ENCODE measurements at regions not wholly inside any gene's neighbourhood (a gene's known extent, or its start where the extent isn't known, plus 50 kb on each side); places are given as distances from the start of the nearest gene placed in this dataset.

DNA sequence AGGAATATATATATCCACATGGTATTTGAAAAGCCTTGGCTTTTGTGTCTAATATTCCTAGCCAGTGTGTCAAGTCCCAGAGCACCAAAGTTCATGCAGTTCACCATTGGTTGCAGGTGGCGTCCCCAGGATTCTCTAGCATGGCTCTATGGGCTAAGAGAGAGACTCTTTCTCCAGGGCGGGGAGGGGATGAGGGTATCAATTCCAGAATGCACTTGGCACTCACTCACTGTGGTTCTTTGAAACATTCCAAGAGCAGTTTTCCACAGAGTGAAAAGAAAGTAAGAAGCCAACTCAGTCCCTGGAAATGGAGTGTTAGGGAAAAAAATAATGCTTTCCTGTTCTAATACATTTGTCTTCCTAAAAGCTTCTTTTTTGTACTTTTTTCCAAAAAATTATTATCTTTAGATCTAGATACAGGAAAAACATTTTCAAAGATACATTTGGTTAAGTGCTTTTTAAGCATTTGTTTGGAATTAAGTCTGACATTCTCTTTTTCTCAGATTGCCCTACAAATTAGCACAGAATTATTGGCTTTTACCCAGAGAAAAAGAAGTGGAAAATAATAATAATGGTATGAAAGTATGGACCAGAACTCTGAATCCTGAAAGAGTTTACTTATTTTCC, 239.9 kb downstream of the PAX3 start:
- DNase-seq: no peak

DNA sequence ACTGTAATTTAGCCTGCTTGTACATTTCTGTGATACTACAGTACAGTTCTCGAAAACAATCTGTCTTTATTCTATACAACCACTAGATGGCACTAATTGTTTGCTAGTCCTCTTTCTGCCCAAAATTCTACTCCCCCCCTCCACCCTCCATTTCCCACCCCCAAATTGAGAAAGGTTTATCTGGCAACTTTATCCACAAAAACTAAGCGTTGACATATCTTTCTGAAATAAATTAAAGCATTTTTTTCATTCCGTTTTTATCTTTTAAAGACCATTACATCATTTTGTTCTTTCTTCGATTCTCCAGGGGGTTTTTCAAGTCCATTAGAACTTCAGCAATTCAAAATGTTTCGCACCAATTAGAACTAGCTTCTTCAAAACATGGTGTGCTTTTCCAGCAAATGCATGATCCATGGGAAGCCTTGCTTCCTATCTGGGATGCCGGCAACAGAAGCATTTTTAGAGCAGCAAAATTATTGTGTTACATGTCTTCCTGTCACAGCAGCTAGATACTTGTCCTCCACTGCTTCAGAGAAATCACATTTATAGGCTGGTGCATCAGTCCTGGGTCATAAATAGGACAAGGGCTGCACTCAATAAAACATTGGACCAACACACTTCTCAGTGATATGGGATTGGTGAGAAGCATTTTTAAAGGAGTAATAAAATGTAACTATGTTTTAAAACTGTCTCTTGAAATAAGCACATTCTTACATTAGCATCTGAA, 241.3 kb downstream of the PAX3 start:
- DNase-seq: no peak

DNA sequence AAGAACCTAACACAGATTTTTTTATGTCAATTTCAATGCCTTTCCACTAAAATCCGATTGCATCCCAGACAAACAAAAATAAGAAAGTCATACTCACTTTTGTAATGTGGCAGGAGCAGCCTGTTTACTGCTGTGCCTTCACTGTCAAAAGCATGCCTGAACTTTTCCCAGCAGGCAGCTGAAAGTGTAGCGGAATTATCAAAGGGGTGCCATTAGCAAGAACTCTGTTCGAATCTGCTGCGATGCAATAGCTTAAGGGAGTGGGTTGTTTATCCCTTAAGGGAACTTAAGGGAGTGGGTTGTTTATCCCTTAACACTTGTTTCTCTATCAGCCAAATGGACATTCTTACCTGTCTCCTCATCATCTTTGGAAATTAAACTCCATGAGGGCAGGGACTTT, 243.5 kb downstream of the PAX3 start:
- no peak for DNase-seq

DNA sequence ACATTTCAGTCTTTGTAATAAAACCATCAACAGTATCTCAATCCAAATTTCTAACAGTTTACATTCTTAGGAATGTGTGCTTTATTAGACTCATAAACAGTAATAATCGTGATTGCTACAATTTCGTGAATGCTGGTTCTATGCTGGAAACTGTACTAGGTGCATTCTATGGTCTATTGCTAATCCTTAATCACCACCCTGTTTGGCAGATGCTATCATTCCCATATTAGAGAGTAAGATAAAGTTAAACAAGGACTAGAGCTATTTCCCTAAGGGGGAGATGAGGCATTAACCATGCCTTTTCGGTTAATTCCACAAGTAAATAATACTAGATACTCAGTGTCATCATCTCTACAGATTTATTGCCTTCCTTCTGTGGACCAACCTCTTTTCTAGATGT, 244.0 kb downstream of the PAX3 start:
- DNase-seq: no peak

- DNase-seq: no peak
Measured at GRCh38 chr2:222052934-222053367, 245.8 kb downstream of the PAX3 start.

- DNase-seq: no peak
Measured at GRCh38 chr2:222050981-222051380, 247.8 kb downstream of the PAX3 start.

GRCh38 chr2:222049946-222050345, 248.9 kb downstream of the PAX3 start:
- DNase-seq: no peak

GRCh38 chr2:222043897-222044296, 254.9 kb downstream of the PAX3 start:
- DNase-seq: no peak

DNA sequence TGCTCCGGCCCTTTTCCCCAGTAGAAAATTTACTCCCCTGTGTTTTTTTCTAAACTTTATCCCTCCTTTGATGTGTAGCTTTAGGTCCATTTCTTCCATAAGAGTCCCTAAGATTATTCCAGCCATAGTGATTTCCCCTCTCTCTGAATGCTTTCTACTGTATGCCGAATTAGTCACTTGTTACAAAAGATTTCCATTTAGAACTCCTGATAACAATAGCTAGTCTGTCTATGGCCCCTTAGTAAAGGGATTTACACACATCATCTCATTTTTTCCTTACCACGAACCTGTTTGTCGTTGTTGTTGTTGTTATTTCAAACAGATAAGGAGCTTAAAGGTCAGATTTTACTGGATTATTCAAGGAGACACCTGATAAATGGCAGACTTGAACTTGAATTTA, 256.1 kb downstream of the PAX3 start:
- no peak for DNase-seq

DNA sequence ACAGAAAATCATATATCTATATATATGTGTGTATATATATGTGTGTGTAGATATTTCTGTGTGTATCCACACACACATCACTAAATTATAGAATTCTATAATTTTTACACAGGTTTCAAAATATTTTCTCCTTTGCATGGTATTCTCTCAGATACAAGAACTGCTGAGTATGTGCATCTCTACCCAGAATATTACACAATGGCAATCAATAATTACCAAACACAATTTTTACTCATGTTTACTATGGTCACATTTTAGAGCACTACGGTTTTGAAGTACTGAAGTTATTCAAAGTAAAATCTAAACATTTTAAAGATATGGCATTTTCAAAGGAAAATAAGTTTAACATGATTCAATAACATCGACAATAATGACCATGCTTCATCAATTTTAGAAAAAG, 258.5 kb downstream of the PAX3 start:
- DNase-seq: no peak

DNA sequence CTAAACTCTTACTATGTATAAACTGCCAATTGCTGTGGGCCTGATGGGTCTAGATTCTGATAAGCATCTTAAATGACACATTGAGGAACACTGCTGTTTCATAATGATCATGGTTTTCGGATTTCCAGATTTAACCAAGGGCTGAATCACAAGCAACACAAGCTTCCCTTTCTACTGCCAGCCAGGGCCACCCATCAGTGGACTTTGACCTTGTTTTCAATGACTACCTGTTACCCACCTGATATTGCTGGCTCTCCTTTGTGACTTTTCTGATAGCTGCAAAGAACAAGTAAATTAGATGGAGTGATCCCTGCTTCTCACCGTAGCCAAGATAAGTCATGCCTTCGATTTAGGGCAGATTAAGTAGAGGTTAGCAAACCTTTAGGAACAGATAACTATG, 259.0 kb downstream of the PAX3 start:
- no peak for DNase-seq

DNA sequence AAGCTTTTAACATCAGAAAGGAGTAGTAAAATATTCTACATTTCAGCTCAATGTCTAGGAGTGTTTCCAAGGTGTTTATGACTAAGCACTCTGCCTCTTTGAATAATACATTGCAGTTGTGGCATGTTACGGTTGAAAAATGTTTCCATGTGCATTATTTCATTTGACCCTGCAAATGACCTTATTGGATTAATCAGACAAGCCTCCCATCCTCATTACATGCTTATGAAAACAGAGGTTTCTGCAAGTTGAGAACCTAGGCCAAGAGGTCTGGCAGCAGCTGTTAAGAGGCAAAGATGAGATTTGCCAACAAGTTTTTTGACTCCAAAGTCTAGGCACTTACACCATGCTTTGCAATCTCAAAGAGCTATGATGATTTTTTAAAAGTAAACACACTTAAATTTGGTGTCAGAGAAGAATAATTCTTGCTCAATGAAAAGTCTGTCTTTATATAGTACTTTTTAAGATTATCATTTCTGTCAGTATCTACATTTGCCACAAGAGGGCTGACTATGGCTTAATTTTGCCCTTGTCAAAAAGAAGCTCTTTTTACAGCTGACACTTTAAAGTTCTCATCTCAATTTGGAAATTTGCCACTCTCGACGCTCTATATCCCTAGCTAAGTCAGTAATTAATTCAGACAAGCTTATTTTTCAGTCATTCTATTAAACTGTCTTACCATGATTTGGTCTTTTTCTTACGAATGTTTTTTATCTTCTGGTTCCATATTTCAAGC, 260.6 kb downstream of the PAX3 start:
- no peak for DNase-seq

DNA sequence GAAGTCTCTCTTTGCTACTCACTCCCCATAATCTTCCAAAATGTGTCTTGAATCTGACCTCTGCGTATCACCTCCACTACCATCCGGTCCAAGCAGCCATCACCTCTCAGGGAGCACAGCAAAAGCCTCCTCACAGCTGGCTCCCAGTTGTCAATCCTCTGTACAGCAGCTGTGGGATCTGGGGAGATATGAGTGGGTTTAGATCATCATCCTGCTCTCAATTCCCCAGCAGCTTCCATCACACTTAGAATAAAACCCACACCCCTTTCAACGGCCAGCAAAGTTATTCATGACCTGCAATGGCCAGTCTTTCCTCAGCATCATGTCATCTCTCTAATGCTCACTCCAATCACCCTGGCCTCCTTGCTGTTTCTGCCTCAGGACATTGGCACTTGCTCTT, 261.6 kb downstream of the PAX3 start:
- DNase-seq: no peak

GRCh38 chr2:222034058-222034457, 264.7 kb downstream of the PAX3 start:
- DNase-seq: no peak

GRCh38 chr2:222033541-222033940, 265.3 kb downstream of the PAX3 start:
- no peak for DNase-seq

DNA sequence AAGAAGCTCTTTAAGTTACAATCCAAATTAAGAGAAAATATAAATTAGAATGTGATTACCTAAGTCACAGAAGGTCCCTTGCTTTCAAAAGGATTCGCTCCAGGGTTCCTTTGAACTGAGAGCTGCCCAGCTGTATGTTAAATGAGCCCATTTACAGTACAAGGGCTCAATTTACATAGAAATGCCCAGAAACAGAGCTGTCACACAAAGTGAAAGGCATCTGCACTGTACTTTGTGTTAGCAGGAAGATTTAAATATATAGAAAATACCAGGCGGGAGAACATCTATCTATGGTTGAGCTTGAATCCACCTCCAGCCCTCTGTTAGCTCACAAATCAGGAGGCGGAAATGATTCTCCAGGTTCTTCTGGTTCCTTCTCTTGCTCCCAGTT, 272.9 kb downstream of the PAX3 start:
- DNase-seq: no peak

- peak; percentile 1 for DNase-seq
Measured at GRCh38 chr2:222024932-222025880, 273.6 kb downstream of the PAX3 start.

DNA sequence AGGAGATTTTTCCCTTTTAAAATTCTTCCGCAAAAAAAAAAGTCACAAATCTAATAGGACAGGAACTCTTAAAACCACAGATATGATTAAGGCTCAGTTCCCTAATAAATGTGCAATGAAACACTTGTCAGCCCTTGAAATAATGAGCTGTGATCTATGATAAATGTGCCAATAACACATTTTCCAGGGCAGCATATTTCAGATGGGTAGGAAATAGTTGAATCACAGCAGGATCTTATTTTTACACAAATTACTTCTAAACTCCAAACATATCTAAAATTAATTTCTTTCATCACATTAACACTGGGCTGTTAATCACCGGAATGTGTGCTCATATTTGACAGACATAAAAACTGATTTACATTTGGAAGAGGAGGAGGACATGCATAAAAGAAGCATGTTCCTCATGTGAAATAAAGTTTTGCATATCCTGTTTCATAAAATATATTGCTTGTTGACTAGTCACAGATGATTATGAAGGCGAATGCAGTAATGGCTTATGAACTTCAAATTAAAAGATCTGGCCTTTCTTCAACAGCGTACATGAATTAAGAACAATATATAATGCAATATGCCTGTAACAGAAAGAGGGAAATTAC, 281.4 kb downstream of the PAX3 start:
- peak; percentile 72 for DNase-seq

DNA sequence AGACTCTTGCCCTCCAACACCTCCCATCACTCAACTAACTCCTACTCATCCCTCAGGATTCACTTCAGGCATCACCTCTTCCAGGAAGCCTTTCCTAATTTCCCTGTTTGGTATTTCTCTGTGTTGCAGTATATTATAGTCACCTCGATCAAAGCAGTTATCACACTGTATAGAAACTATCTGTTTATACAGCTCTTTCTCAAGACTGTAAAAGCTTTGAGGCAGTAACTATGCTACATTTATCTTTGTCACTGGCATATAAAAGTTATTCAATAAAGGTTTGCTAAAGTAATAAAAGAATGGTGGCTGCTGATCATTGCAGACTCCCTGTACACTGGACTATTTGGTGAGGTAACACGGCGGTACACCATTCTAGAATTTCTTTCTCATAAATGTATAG, 284.9 kb downstream of the PAX3 start:
- DNase-seq: no peak

GRCh38 chr2:222000326-222000725, 298.5 kb downstream of the PAX3 start:
- DNase-seq: no peak

DNA sequence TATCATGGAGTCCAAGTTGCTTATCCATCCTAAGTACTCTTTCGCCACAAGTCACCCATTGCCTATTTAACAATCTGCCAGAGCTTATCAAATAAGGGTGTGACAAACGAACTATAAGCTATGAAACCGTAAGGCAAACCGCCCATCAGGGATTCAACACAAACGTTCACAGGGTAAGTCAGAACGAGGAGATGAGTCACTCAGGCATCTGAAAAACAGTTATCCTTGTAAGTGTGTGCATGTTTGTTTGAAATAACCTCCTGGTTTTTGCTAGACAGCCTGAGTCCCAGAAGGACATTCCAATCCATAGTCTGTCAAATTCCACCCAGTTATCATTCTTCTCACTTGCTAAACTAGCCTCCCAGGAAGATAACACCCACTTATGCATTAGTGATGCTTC, 299.1 kb downstream of the PAX3 start:
- no peak for DNase-seq

- no peak for DNase-seq
Measured at GRCh38 chr2:221999166-221999565, 299.6 kb downstream of the PAX3 start.

Data from skin of body (tissue), 1 donor.